Hepatocyte (in vitro differentiated cells): ENCODE measurements at regions not wholly inside any gene's neighbourhood (a gene's known extent, or its start where the extent isn't known, plus 50 kb on each side); places are given as distances from the start of the nearest gene placed in this dataset.

Experiments
- EZH2 ChIP-seq: fragments of 200-600 bp; sonication (generic); IDR thresholded peaks from 2 replicates; pipeline ENCODE4 v1.6.1; 2016; ENCODE audit warnings: antibody characterized with exemption, mild to moderate bottlenecking, borderline replicate concordance
- EZH2phosphoT487 ChIP-seq: fragments of 200-600 bp; sonication (generic); IDR thresholded peaks from one replicate; pipeline ENCODE4 v1.6.1; 2018; ENCODE audit warnings: antibody characterized with exemption, mild to moderate bottlenecking, low read depth, moderate library complexity; ENCODE audit not compliant: unreplicated experiment, severe bottlenecking
- TF ChIP-seq, protein P1 (sequence below): fragments of 200-600 bp; sonication (generic); IDR thresholded peaks from 2 replicates; pipeline ENCODE4 v1.5.1; 2016; ENCODE audit warnings: antibody characterized with exemption, mild to moderate bottlenecking; ENCODE audit not compliant: poor library complexity

DNA sequence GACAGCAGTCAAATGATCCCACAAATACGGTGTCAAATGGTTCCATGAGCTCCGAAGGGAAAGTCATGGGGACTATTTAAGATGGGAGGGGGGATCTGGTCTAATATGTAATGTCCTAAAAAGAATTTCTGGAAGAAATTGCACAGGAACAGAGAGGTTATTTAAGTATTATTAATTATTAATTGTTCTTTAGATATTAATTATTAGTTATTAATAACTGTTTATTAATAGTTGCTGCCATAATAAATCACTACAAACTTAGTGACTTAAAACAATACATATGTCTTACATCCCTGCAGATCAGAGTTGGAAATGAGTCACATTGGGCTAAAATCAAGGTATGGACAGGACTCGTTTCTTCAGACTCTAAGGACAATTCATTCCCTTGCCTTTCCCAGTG lies 588.2 kb upstream of the NR2F2 start:
- TF ChIP-seq, protein P1, sequence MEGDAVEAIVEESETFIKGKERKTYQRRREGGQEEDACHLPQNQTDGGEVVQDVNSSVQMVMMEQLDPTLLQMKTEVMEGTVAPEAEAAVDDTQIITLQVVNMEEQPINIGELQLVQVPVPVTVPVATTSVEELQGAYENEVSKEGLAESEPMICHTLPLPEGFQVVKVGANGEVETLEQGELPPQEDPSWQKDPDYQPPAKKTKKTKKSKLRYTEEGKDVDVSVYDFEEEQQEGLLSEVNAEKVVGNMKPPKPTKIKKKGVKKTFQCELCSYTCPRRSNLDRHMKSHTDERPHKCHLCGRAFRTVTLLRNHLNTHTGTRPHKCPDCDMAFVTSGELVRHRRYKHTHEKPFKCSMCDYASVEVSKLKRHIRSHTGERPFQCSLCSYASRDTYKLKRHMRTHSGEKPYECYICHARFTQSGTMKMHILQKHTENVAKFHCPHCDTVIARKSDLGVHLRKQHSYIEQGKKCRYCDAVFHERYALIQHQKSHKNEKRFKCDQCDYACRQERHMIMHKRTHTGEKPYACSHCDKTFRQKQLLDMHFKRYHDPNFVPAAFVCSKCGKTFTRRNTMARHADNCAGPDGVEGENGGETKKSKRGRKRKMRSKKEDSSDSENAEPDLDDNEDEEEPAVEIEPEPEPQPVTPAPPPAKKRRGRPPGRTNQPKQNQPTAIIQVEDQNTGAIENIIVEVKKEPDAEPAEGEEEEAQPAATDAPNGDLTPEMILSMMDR: no peak
- TF ChIP-seq EZH2phosphoT487 (no peak), EZH2 (no peak)
